Retinal pigment epithelial cell (primary cell): ENCODE measurements at regions not wholly inside any gene's neighbourhood (a gene's known extent, or its start where the extent isn't known, plus 50 kb on each side); places are given as distances from the start of the nearest gene placed in this dataset.

ENCODE experiments used
- DNase-seq: peaks from one replicate; pipeline ENCODE4 v3.0.0-alpha.2; 2010; ENCODE audit warnings: low read depth
- H3K4me3 ChIP-seq: 2 replicates; pipeline ENCODE4 v1.5.1; 2011; ENCODE audit warnings: mild to moderate bottlenecking, low read length, control low read depth, moderate library complexity
- CTCF ChIP-seq: conservative IDR thresholded peaks from 2 replicates; pipeline ENCODE4 v1.5.1; 2011; ENCODE audit warnings: low read depth, low read length, control low read depth, inconsistent platforms

- no peak overlapping the region for H3K4me3 ChIP-seq
- no peak for TF ChIP-seq CTCF
- no peak for DNase-seq
Measured at GRCh38 chr1:164475834-164476233, 83.2 kb upstream of the PBX1 start.

- TF ChIP-seq CTCF, result no peak
- H3K4me3 ChIP-seq, result no peak overlapping the region
- DNase-seq, result no peak
Measured at GRCh38 chr1:164477343-164477742, 81.6 kb upstream of the PBX1 start.

GRCh38 chr1:164479242-164479641, 79.7 kb upstream of the PBX1 start:
- H3K4me3 ChIP-seq, result no peak overlapping the region
- no peak for DNase-seq
- TF ChIP-seq CTCF, result no peak

- no peak for DNase-seq
- TF ChIP-seq CTCF, result no peak
- H3K4me3 ChIP-seq, result no peak overlapping the region
Measured at GRCh38 chr1:164480285-164480907, 78.6 kb upstream of the PBX1 start.

GRCh38 chr1:164495905-164496304, 63.1 kb upstream of the PBX1 start:
- no peak for DNase-seq
- no peak overlapping the region for H3K4me3 ChIP-seq
- no peak for TF ChIP-seq CTCF

GRCh38 chr1:164498792-164499191, 60.2 kb upstream of the PBX1 start:
- no peak for DNase-seq
- no peak for TF ChIP-seq CTCF
- no peak overlapping the region for H3K4me3 ChIP-seq

GRCh38 chr1:164504749-164505148, 54.2 kb upstream of the PBX1 start:
- TF ChIP-seq CTCF, result no peak
- DNase-seq, result peak; percentile 32

More at GRCh38 chr1:164504749-164505148, 54.2 kb upstream of the PBX1 start:
- H3K4me3 ChIP-seq, result no peak overlapping the region
